ENCODE measurements at regions not wholly inside any gene's neighbourhood (a gene's known extent, or its start where the extent isn't known, plus 50 kb on each side); places are given as distances from the start of the nearest gene placed in this dataset.
"Not testable (repeated sequence)": the region's sequence is repeated elsewhere in the genome, so short reads cannot be mapped to it uniquely, and the experiment has no call there.

DNA sequence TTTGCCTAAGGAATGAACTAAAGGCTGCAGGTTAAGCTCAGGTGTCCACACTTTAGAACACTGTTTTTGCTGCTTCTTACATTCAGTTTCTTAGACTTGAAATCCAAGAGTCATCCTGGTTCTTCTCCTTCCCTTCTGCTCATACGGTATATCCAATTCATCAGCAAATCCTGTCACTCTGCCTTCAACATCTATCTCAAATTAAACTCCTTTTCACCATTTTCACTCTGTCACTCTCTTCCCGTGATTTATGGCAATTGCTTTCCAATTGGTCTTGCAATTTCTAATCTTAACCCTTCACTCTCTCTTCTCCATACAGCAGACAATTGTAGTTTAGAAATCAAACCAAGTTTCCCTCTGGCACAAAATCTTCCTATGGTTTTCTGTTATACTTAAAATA, 182.9 kb downstream of the MRPS30 start:
- no peaks in the 10 kb centered on the region for H3K27me3 ChIP-seq (ENCODE audit: insufficient read depth, low read length)
- no peak overlapping the region for H3K9ac ChIP-seq (ENCODE audit: low read length)
- DNase-seq (ENCODE audit: low read depth): no peak
- TF ChIP-seq, protein P1, sequence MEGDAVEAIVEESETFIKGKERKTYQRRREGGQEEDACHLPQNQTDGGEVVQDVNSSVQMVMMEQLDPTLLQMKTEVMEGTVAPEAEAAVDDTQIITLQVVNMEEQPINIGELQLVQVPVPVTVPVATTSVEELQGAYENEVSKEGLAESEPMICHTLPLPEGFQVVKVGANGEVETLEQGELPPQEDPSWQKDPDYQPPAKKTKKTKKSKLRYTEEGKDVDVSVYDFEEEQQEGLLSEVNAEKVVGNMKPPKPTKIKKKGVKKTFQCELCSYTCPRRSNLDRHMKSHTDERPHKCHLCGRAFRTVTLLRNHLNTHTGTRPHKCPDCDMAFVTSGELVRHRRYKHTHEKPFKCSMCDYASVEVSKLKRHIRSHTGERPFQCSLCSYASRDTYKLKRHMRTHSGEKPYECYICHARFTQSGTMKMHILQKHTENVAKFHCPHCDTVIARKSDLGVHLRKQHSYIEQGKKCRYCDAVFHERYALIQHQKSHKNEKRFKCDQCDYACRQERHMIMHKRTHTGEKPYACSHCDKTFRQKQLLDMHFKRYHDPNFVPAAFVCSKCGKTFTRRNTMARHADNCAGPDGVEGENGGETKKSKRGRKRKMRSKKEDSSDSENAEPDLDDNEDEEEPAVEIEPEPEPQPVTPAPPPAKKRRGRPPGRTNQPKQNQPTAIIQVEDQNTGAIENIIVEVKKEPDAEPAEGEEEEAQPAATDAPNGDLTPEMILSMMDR (IDR thresholded peaks at IDR 0.05; ENCODE audit: insufficient read depth, low read depth, low read length): no peak
- TF ChIP-seq EZH2 (IDR thresholded peaks at IDR 0.05; ENCODE audit: insufficient read depth, low read length): no peak
- no peak overlapping the region for H3K4me2 ChIP-seq (ENCODE audit: low read length)
- peaks cover 2% of the 10 kb centered on the region for H3K9me3 ChIP-seq (ENCODE audit: insufficient read depth, low read depth, low read length)
- Mint-ChIP-seq H3K4me3 (ENCODE audit: unreplicated experiment) (no peak overlapping the region), H3K27ac (ENCODE audit: unreplicated experiment) (no peak overlapping the region), H3K4me1 (ENCODE audit: low read depth, unreplicated experiment) (peaks cover 17% of the 10 kb centered on the region), H3K9me3 (ENCODE audit: unreplicated experiment) (peaks cover 15% of the 10 kb centered on the region), H3K27me3 (ENCODE audit: low read depth, unreplicated experiment) (no peaks in the 10 kb centered on the region), H3K36me3 (ENCODE audit: low read depth, unreplicated experiment) (peaks cover 2% of the 10 kb centered on the region)
- no peak overlapping the region for H2AFZ ChIP-seq (ENCODE audit: low read depth, low read length)
- no peak overlapping the region for H3K4me3 ChIP-seq (ENCODE audit: insufficient read depth, low read depth, low read length)
- no peak overlapping the region for H3K27ac ChIP-seq (ENCODE audit: low read depth, low read length)
- no peaks in the 10 kb centered on the region for H3K79me2 ChIP-seq (ENCODE audit: insufficient read depth, low read length)
- H3K36me3 ChIP-seq (ENCODE audit: insufficient read depth, low read length): no peaks in the 10 kb centered on the region
- H4K20me1 ChIP-seq (ENCODE audit: insufficient read depth, low read length): no peaks in the 10 kb centered on the region
- no peaks in the 10 kb centered on the region for H3K4me1 ChIP-seq (ENCODE audit: insufficient read depth, low read length)
- FAIRE-seq: no peak

DNA sequence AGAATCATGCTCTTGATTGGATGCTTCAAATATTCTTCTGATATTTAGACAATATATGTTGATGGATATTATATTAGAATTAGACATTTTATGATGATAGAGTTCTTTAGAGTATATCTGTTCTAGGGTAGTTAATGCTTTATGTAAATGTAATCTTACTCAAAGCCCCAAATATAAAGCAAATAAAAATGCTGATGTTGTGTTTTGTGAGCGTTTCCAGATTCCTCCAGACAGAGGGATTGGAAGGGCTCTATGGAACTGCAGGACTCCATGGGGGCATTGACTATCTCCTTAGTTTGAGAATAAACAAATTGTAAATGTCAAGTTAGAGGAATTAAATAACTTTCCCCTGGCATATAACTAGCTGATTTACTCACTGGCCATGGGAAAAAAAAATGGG, 184.5 kb downstream of the MRPS30 start:
- H3K4me3 Mint-ChIP-seq (ENCODE audit: unreplicated experiment): no peak overlapping the region
- Histone ChIP-seq H2AFZ (ENCODE audit: low read depth, low read length) (no peak overlapping the region), H3K79me2 (ENCODE audit: insufficient read depth, low read length) (no peaks in the 10 kb centered on the region), H3K4me2 (ENCODE audit: low read length) (no peak overlapping the region), H3K9ac (ENCODE audit: low read length) (no peak overlapping the region), H4K20me1 (ENCODE audit: insufficient read depth, low read length) (no peaks in the 10 kb centered on the region), H3K4me3 (ENCODE audit: insufficient read depth, low read depth, low read length) (no peak overlapping the region), H3K27ac (ENCODE audit: low read depth, low read length) (no peak overlapping the region), H3K36me3 (ENCODE audit: insufficient read depth, low read length) (no peaks in the 10 kb centered on the region), H3K27me3 (ENCODE audit: insufficient read depth, low read length) (no peaks in the 10 kb centered on the region), H3K9me3 (ENCODE audit: insufficient read depth, low read depth, low read length) (peaks cover 2% of the 10 kb centered on the region), H3K4me1 (ENCODE audit: insufficient read depth, low read length) (no peaks in the 10 kb centered on the region)
- TF ChIP-seq EZH2 (IDR thresholded peaks at IDR 0.05; ENCODE audit: insufficient read depth, low read length): no peak
- TF ChIP-seq, protein P1 (IDR thresholded peaks at IDR 0.05; ENCODE audit: insufficient read depth, low read depth, low read length): no peak
- DNase-seq (ENCODE audit: low read depth) (no peak), FAIRE-seq (no peak)
- H3K27ac Mint-ChIP-seq (ENCODE audit: unreplicated experiment): no peak overlapping the region
- H3K9me3 Mint-ChIP-seq (ENCODE audit: unreplicated experiment): peaks cover 15% of the 10 kb centered on the region
- no peaks in the 10 kb centered on the region for H3K27me3 Mint-ChIP-seq (ENCODE audit: low read depth, unreplicated experiment)
- H3K4me1 Mint-ChIP-seq (ENCODE audit: low read depth, unreplicated experiment): peaks cover 17% of the 10 kb centered on the region
- H3K36me3 Mint-ChIP-seq (ENCODE audit: low read depth, unreplicated experiment): peaks cover 2% of the 10 kb centered on the region

DNA sequence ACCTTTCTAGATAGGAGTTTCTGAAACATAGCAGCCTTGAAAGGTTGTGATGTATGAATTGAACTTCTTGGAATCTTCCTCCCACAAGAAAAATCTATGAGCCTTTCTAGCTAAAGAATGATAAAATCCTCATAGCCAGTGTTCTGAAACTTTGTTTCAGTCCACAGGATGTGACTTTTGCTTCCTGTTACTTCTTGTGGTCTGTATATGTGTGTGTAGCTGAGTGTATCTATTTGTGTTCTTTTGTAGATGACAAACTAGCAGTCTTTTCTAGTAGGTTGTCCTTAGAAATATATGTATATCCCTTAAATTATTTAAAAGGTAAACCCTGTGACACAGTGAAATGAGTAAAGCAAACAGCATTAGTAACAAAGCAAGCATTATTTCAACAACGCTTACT, 188.8 kb downstream of the MRPS30 start:
- TF ChIP-seq, protein P1 (IDR thresholded peaks at IDR 0.05; ENCODE audit: insufficient read depth, low read depth, low read length): no peak
- no peak for TF ChIP-seq EZH2 (IDR thresholded peaks at IDR 0.05; ENCODE audit: insufficient read depth, low read length)

DNA sequence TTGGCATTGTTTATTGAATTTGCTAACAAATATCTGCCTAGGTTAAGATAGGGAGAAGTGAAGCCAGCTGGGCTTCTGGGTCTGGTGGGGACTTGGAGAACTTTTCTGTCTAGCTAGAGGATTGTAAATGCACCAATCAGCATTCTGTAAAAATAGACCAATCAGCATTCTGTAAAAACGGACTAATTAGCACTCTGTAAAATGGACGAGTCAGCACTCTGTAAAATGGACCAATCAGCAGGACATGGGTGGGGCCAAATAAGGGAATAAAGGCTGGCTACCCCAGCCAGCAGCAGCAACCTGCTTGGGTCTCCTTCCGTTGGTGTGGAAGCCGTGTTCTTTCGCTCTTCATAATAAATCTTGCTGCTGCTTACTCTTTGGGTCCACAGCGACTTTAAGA, 198.4 kb downstream of the MRPS30 start:
- not testable (repeated sequence) for DNase-seq (ENCODE audit: low read depth); FAIRE-seq

More for the DNA sequence above, 188.8 kb downstream of the MRPS30 start:
- Mint-ChIP-seq H3K36me3 (ENCODE audit: low read depth, unreplicated experiment) (no peaks in the 10 kb centered on the region), H3K4me1 (ENCODE audit: low read depth, unreplicated experiment) (peaks cover 17% of the 10 kb centered on the region), H3K4me3 (ENCODE audit: unreplicated experiment) (no peak overlapping the region), H3K27ac (ENCODE audit: unreplicated experiment) (peak overlapping the region; percentile 42), H3K27me3 (ENCODE audit: low read depth, unreplicated experiment) (no peaks in the 10 kb centered on the region), H3K9me3 (ENCODE audit: unreplicated experiment) (no peaks in the 10 kb centered on the region)
- no peak overlapping the region for H3K27ac ChIP-seq (ENCODE audit: low read depth, low read length)
- H3K4me2 ChIP-seq (ENCODE audit: low read length): no peak overlapping the region
- H3K9me3 ChIP-seq (ENCODE audit: insufficient read depth, low read depth, low read length): no peaks in the 10 kb centered on the region
- H3K4me1 ChIP-seq (ENCODE audit: insufficient read depth, low read length): no peaks in the 10 kb centered on the region
- no peak overlapping the region for H2AFZ ChIP-seq (ENCODE audit: low read depth, low read length)
- H3K9ac ChIP-seq (ENCODE audit: low read length): no peak overlapping the region
- H3K27me3 ChIP-seq (ENCODE audit: insufficient read depth, low read length): no peaks in the 10 kb centered on the region
- no peaks in the 10 kb centered on the region for H3K79me2 ChIP-seq (ENCODE audit: insufficient read depth, low read length)
- no peaks in the 10 kb centered on the region for H3K36me3 ChIP-seq (ENCODE audit: insufficient read depth, low read length)
- no peaks in the 10 kb centered on the region for H4K20me1 ChIP-seq (ENCODE audit: insufficient read depth, low read length)
- no peak for DNase-seq (ENCODE audit: low read depth)
- no peak overlapping the region for H3K4me3 ChIP-seq (ENCODE audit: insufficient read depth, low read depth, low read length)
- no peak for FAIRE-seq

More for the DNA sequence above, 198.4 kb downstream of the MRPS30 start:
- not testable (repeated sequence) for H3K9ac ChIP-seq (ENCODE audit: low read length); H2AFZ ChIP-seq (ENCODE audit: low read depth, low read length); H3K4me3 Mint-ChIP-seq (ENCODE audit: unreplicated experiment); H3K36me3 ChIP-seq (ENCODE audit: insufficient read depth, low read length); H3K4me2 ChIP-seq (ENCODE audit: low read length); H3K4me1 ChIP-seq (ENCODE audit: insufficient read depth, low read length); H3K4me1 Mint-ChIP-seq (ENCODE audit: low read depth, unreplicated experiment); H3K27ac Mint-ChIP-seq (ENCODE audit: unreplicated experiment); H3K9me3 ChIP-seq (ENCODE audit: insufficient read depth, low read depth, low read length); H3K79me2 ChIP-seq (ENCODE audit: insufficient read depth, low read length); H3K4me3 ChIP-seq (ENCODE audit: insufficient read depth, low read depth, low read length); H3K27me3 Mint-ChIP-seq (ENCODE audit: low read depth, unreplicated experiment); H3K9me3 Mint-ChIP-seq (ENCODE audit: unreplicated experiment); H3K36me3 Mint-ChIP-seq (ENCODE audit: low read depth, unreplicated experiment); H4K20me1 ChIP-seq (ENCODE audit: insufficient read depth, low read length); H3K27me3 ChIP-seq (ENCODE audit: insufficient read depth, low read length); H3K27ac ChIP-seq (ENCODE audit: low read depth, low read length)

All from astrocyte (in vitro differentiated cells and primary cell).